HL-60 (cell line): ENCODE measurements at regions not wholly inside any gene's neighbourhood (a gene's known extent, or its start where the extent isn't known, plus 50 kb on each side); places are given as distances from the start of the nearest gene placed in this dataset.

Experiments used
- CTCF ChIP-seq: IDR thresholded peaks from one replicate; pipeline ENCODE4 v1.5.1; 2011; ENCODE audit warnings: low read length, control low read depth, inconsistent platforms; ENCODE audit not compliant: insufficient read depth
- POLR2AphosphoS5 ChIP-seq: IDR thresholded peaks from 2 replicates; pipeline ENCODE4 v1.6.1; 2012; ENCODE audit warnings: low read depth
- REST ChIP-seq: IDR thresholded peaks from 2 replicates; pipeline ENCODE4 v1.6.1; 2012; ENCODE audit warnings: low read depth; ENCODE audit not compliant: insufficient replicate concordance

- TF ChIP-seq REST, result no peak
- no peak for TF ChIP-seq CTCF
- TF ChIP-seq POLR2AphosphoS5, result no peak
These were observed 378.8 kb downstream of the QKI start for GRCh38 chr6:163793011-163793983.
